ENCODE measurements at regions not wholly inside any gene's neighbourhood (a gene's known extent, or its start where the extent isn't known, plus 50 kb on each side); places are given as distances from the start of the nearest gene placed in this dataset.
A peak's percentile ranks its signal among the peaks of the same experiment; 100 is the strongest.
"Not testable (repeated sequence)": the region's sequence is repeated elsewhere in the genome, so short reads cannot be mapped to it uniquely, and the experiment has no call there.

GRCh38 chr3:71994906-71995305 lies 210.0 kb upstream of the PROK2 start:
- H3K27me3 Mint-ChIP-seq: peaks cover 6 to 22% of the 10 kb centered on the region in 2 donors

GRCh38 chr3:71994203-71994602 lies 209.3 kb upstream of the PROK2 start:
- Mint-ChIP-seq H3K4me3 (no peak overlapping the region), H3K27me3 (peaks cover 6 to 22% of the 10 kb centered on the region in 2 donors), H3K27ac (no peak overlapping the region), H3K36me3 (ENCODE audit: insufficient read depth) (peaks cover 3% of the 10 kb centered on the region), H3K9me3 (no peaks in the 10 kb centered on the region), H3K4me1 (ENCODE audit: low read depth in 2 of 2) (no peaks in the 10 kb centered on the region)
- no peak for DNase-seq
- no peak for ATAC-seq (replicated peaks)

More at GRCh38 chr3:71994906-71995305, 210.0 kb upstream of the PROK2 start:
- Mint-ChIP-seq H3K4me3 (no peak overlapping the region), H3K27ac (no peak overlapping the region), H3K4me1 (ENCODE audit: low read depth in 2 of 2) (no peaks in the 10 kb centered on the region), H3K36me3 (ENCODE audit: insufficient read depth) (peaks cover 3% of the 10 kb centered on the region), H3K9me3 (no peaks in the 10 kb centered on the region)
- ATAC-seq (replicated peaks) (no peak), DNase-seq (no peak)

GRCh38 chr3:71991681-71992080 lies 206.7 kb upstream of the PROK2 start:
- no peaks in the 10 kb centered on the region for H3K9me3 Mint-ChIP-seq
- H3K36me3 Mint-ChIP-seq (ENCODE audit: insufficient read depth): peaks cover 4% of the 10 kb centered on the region
- H3K27ac Mint-ChIP-seq: no peak overlapping the region
- H3K27me3 Mint-ChIP-seq: peaks cover 6 to 22% of the 10 kb centered on the region in 2 donors
- DNase-seq (no peak), ATAC-seq (replicated peaks) (no peak)
- no peaks in the 10 kb centered on the region for H3K4me1 Mint-ChIP-seq (ENCODE audit: low read depth in 2 of 2)
- no peak overlapping the region for H3K4me3 Mint-ChIP-seq

GRCh38 chr3:71991046-71991445 lies 206.1 kb upstream of the PROK2 start:
- Mint-ChIP-seq H3K36me3 (ENCODE audit: insufficient read depth) (peaks cover 6% of the 10 kb centered on the region), H3K27me3 (peaks cover 6 to 22% of the 10 kb centered on the region in 2 donors), H3K9me3 (no peaks in the 10 kb centered on the region), H3K4me3 (no peak overlapping the region), H3K27ac (no peak overlapping the region), H3K4me1 (ENCODE audit: low read depth in 2 of 2) (no peaks in the 10 kb centered on the region)
- no peak for ATAC-seq (replicated peaks)
- no peak for DNase-seq

GRCh38 chr3:71990545-71990944 lies 205.6 kb upstream of the PROK2 start:
- Mint-ChIP-seq H3K36me3 (ENCODE audit: insufficient read depth) (peaks cover 6% of the 10 kb centered on the region), H3K9me3 (no peaks in the 10 kb centered on the region), H3K27ac (no peak overlapping the region), H3K4me1 (ENCODE audit: low read depth in 2 of 2) (no peaks in the 10 kb centered on the region), H3K27me3 (peaks cover 6 to 22% of the 10 kb centered on the region in 2 donors), H3K4me3 (no peak overlapping the region)
- ATAC-seq (replicated peaks) (no peak), DNase-seq (no peak)

- H3K9me3 Mint-ChIP-seq: no peaks in the 10 kb centered on the region
- DNase-seq (no peak), ATAC-seq (replicated peaks) (no peak)
- H3K27me3 Mint-ChIP-seq: peaks cover 0 to 11% of the 10 kb centered on the region in 2 donors
- H3K4me1 Mint-ChIP-seq (ENCODE audit: low read depth in 2 of 2): peaks cover 0 to 2% of the 10 kb centered on the region in 2 donors
- H3K36me3 Mint-ChIP-seq (ENCODE audit: insufficient read depth): peaks cover 6% of the 10 kb centered on the region
- H3K27ac Mint-ChIP-seq: no peak overlapping the region
- no peak overlapping the region for H3K4me3 Mint-ChIP-seq
Measured at GRCh38 chr3:71989165-71989564, 204.2 kb upstream of the PROK2 start.

- Mint-ChIP-seq H3K4me3 (no peak overlapping the region), H3K27ac (no peak overlapping the region), H3K4me1 (ENCODE audit: low read depth in 2 of 2) (peaks cover 0 to 2% of the 10 kb centered on the region in 2 donors), H3K36me3 (ENCODE audit: insufficient read depth) (peaks cover 6% of the 10 kb centered on the region), H3K9me3 (no peaks in the 10 kb centered on the region), H3K27me3 (peaks cover 0 to 7% of the 10 kb centered on the region in 2 donors)
- DNase-seq (no peak), ATAC-seq (replicated peaks) (no peak)
Measured at GRCh38 chr3:71987828-71988227, 202.9 kb upstream of the PROK2 start.

GRCh38 chr3:71987089-71987735 lies 202.3 kb upstream of the PROK2 start:
- no peak overlapping the region for H3K4me3 Mint-ChIP-seq
- peaks cover 0 to 11% of the 10 kb centered on the region in 2 donors for H3K27me3 Mint-ChIP-seq
- H3K36me3 Mint-ChIP-seq (ENCODE audit: insufficient read depth): peaks cover 6% of the 10 kb centered on the region
- no peak for DNase-seq
- no peak overlapping the region for H3K27ac Mint-ChIP-seq
- no peaks in the 10 kb centered on the region for H3K9me3 Mint-ChIP-seq
- ATAC-seq (replicated peaks): no peak
- H3K4me1 Mint-ChIP-seq (ENCODE audit: low read depth in 2 of 2): peaks cover 0 to 2% of the 10 kb centered on the region in 2 donors

GRCh38 chr3:71986606-71987005 lies 201.7 kb upstream of the PROK2 start:
- ATAC-seq (replicated peaks) (no peak), DNase-seq (no peak)
- no peak overlapping the region for H3K27ac Mint-ChIP-seq
- H3K36me3 Mint-ChIP-seq (ENCODE audit: insufficient read depth): peaks cover 6% of the 10 kb centered on the region
- H3K9me3 Mint-ChIP-seq: no peaks in the 10 kb centered on the region
- peaks cover 0 to 17% of the 10 kb centered on the region in 2 donors for H3K27me3 Mint-ChIP-seq
- no peak overlapping the region for H3K4me3 Mint-ChIP-seq
- H3K4me1 Mint-ChIP-seq (ENCODE audit: low read depth in 2 of 2): peaks cover 0 to 2% of the 10 kb centered on the region in 2 donors

- Mint-ChIP-seq H3K9me3 (no peaks in the 10 kb centered on the region), H3K27me3 (peaks cover 10 to 32% of the 10 kb centered on the region in 2 donors), H3K27ac (peak overlapping the region in 1 of 2 donors; percentile 2), H3K4me1 (ENCODE audit: low read depth in 2 of 2) (peaks cover 0 to 2% of the 10 kb centered on the region in 2 donors), H3K36me3 (ENCODE audit: insufficient read depth) (peaks cover 2% of the 10 kb centered on the region), H3K4me3 (no peak overlapping the region)
- ATAC-seq (replicated peaks) (no peak), DNase-seq (no peak)
Measured at GRCh38 chr3:71984843-71985613, 200.1 kb upstream of the PROK2 start.

- H3K4me3 Mint-ChIP-seq: no peak overlapping the region
- no peak overlapping the region for H3K27ac Mint-ChIP-seq
- H3K9me3 Mint-ChIP-seq: no peaks in the 10 kb centered on the region
- DNase-seq (no peak), ATAC-seq (replicated peaks) (no peak)
- peaks cover 2% of the 10 kb centered on the region for H3K36me3 Mint-ChIP-seq (ENCODE audit: insufficient read depth)
- H3K4me1 Mint-ChIP-seq (ENCODE audit: low read depth in 2 of 2): peaks cover 0 to 2% of the 10 kb centered on the region in 2 donors
- peaks cover 19 to 40% of the 10 kb centered on the region in 2 donors for H3K27me3 Mint-ChIP-seq
Measured at GRCh38 chr3:71983694-71984093, 198.7 kb upstream of the PROK2 start.

- not testable (repeated sequence) for H3K4me1 Mint-ChIP-seq (ENCODE audit: low read depth in 2 of 2); H3K27ac Mint-ChIP-seq; H3K9me3 Mint-ChIP-seq; H3K36me3 Mint-ChIP-seq (ENCODE audit: insufficient read depth); DNase-seq; ATAC-seq (replicated peaks); H3K4me3 Mint-ChIP-seq
- peaks cover 21 to 51% of the 10 kb centered on the region in 2 donors for H3K27me3 Mint-ChIP-seq
Measured at GRCh38 chr3:71982506-71983258, 197.7 kb upstream of the PROK2 start.

- no peaks in the 10 kb centered on the region for H3K9me3 Mint-ChIP-seq
- ATAC-seq (replicated peaks) (no peak), DNase-seq (no peak)
- H3K4me1 Mint-ChIP-seq (ENCODE audit: low read depth in 2 of 2): peaks cover 4 to 5% of the 10 kb centered on the region in 2 donors
- no peak overlapping the region for H3K4me3 Mint-ChIP-seq
- peaks cover 21 to 81% of the 10 kb centered on the region in 2 donors for H3K27me3 Mint-ChIP-seq
- H3K36me3 Mint-ChIP-seq (ENCODE audit: insufficient read depth): no peaks in the 10 kb centered on the region
- H3K27ac Mint-ChIP-seq: no peak overlapping the region
Measured at GRCh38 chr3:71979175-71979574, 194.2 kb upstream of the PROK2 start.

All from effector memory CD8-positive, alpha-beta T cell (primary cell).